Ovary (tissue), 3 donors: ENCODE measurements at regions not wholly inside any gene's neighbourhood (a gene's known extent, or its start where the extent isn't known, plus 50 kb on each side); places are given as distances from the start of the nearest gene placed in this dataset.
"Not testable (repeated sequence)": the region's sequence is repeated elsewhere in the genome, so short reads cannot be mapped to it uniquely, and the experiment has no call there.

ENCODE experiments used
- CTCF ChIP-seq, 3 donors: fragments of 450-650 bp in 2 of 3; fragments of 200-600 bp in 1 of 3; IDR thresholded peaks; one replicate each; pipeline versions ENCODE4 v1.5.1 to v1.8.0; 2016 to 2022; ENCODE audit warnings: antibody characterized with exemption in 3 of 3, mild to moderate bottlenecking in 1 of 3
- EP300 ChIP-seq: sonication (generic); formaldehyde crosslinking; IDR thresholded peaks from one replicate; pipeline ENCODE4 v1.6.1; 2017; ENCODE audit warnings: antibody characterized with exemption
- POLR2A ChIP-seq: fragments of 450-650 bp; IDR thresholded peaks from one replicate; pipeline ENCODE4 v1.6.1; 2017; ENCODE audit warnings: antibody characterized with exemption, mild to moderate bottlenecking, moderate library complexity
- donor health status: DM: no; HTN: no; CAD: no.

- not testable (repeated sequence) for TF ChIP-seq CTCF (IDR thresholded peaks at IDR 0.05); POLR2A; EP300
Observed at GRCh38 chr5:177924577-177924976, 71.5 kb downstream of the PROP1 start.
